ENCODE measurements at regions not wholly inside any gene's neighbourhood (a gene's known extent, or its start where the extent isn't known, plus 50 kb on each side); places are given as distances from the start of the nearest gene placed in this dataset.

GRCh38 chr6:169157197-169158148 is 96.2 kb downstream of the THBS2 start:
- ChIA-PET CTCF (interaction anchor here (0.8 to 1.6 kb wide), 2 partner anchors 11 to 37 kb away, joined by 3 to 5 read pairs; no protein-coding TSS in a partner anchor), POLR2A (no interaction called here)
- DNase-seq (ENCODE audit: low read depth, low spot score): no peak
- no peak overlapping the region for H3K4me3 ChIP-seq (ENCODE audit: low read depth, low read length)
- TF ChIP-seq CTCF (IDR thresholded peaks at IDR 0.05; ENCODE audit: insufficient read depth, low read length, missing control alignments): no peak

- TF ChIP-seq CTCF (IDR thresholded peaks at IDR 0.05; ENCODE audit: insufficient read depth, low read length, missing control alignments): no peak
- no peak overlapping the region for H3K4me3 ChIP-seq (ENCODE audit: low read depth, low read length)
- ChIA-PET POLR2A (no interaction called here), CTCF (interaction anchor here (0.8 to 1.6 kb wide), 2 partner anchors 10 to 36 kb away, joined by 3 to 5 read pairs; no protein-coding TSS in a partner anchor)
- DNase-seq (ENCODE audit: low read depth, low spot score): no peak
Observed at GRCh38 chr6:169156793-169157147, 96.9 kb downstream of the THBS2 start.

- CTCF ChIA-PET: interaction anchor here (0.8 to 1.6 kb wide), 3 partner anchors 9 to 36 kb away, joined by 3 to 5 read pairs (median 5); no protein-coding TSS in a partner anchor
- POLR2A ChIA-PET: no interaction called here
- TF ChIP-seq CTCF (IDR thresholded peaks at IDR 0.05; ENCODE audit: insufficient read depth, low read length, missing control alignments): no peak
- DNase-seq (ENCODE audit: low read depth, low spot score): no peak
- H3K4me3 ChIP-seq (ENCODE audit: low read depth, low read length): no peak overlapping the region
Observed at GRCh38 chr6:169156108-169156792, 97.4 kb downstream of the THBS2 start.

GRCh38 chr6:169155481-169155880 is 98.2 kb downstream of the THBS2 start:
- POLR2A ChIA-PET: no interaction called here
- no peak for DNase-seq (ENCODE audit: low read depth, low spot score)
- no peak for TF ChIP-seq CTCF (IDR thresholded peaks at IDR 0.05; ENCODE audit: insufficient read depth, low read length, missing control alignments)
- no peak overlapping the region for H3K4me3 ChIP-seq (ENCODE audit: low read depth, low read length)
- CTCF ChIA-PET: interaction anchor here (1.0 kb wide), 1 partner anchor 9 kb away, joined by 5 read pairs; no protein-coding TSS in a partner anchor

GRCh38 chr6:169153401-169153800 is 100.2 kb downstream of the THBS2 start:
- TF ChIP-seq CTCF (IDR thresholded peaks at IDR 0.05; ENCODE audit: insufficient read depth, low read length, missing control alignments): no peak
- POLR2A ChIA-PET: no interaction called here
- H3K4me3 ChIP-seq (ENCODE audit: low read depth, low read length): no peak overlapping the region
- no peak for DNase-seq (ENCODE audit: low read depth, low spot score)
- CTCF ChIA-PET: no interaction called here

GRCh38 chr6:169146521-169146920 is 107.1 kb downstream of the THBS2 start:
- H3K4me3 ChIP-seq (ENCODE audit: low read depth, low read length): no peak overlapping the region
- CTCF ChIA-PET: interaction anchor here (1.4 to 1.9 kb wide), 2 partner anchors 9 to 11 kb away, joined by 5 read pairs; no protein-coding TSS in a partner anchor
- POLR2A ChIA-PET: no interaction called here
- DNase-seq (ENCODE audit: low read depth, low spot score): no peak
- no peak for TF ChIP-seq CTCF (IDR thresholded peaks at IDR 0.05; ENCODE audit: insufficient read depth, low read length, missing control alignments)

All from AG04449 (cell line).